NCI-H446 (cell line): ENCODE measurements at regions not wholly inside any gene's neighbourhood (a gene's known extent, or its start where the extent isn't known, plus 50 kb on each side); places are given as distances from the start of the nearest gene placed in this dataset.

Experiments used
- DNase-seq, 2 experiments: peaks; one replicate each; lab custom pipeline; 2025; lab: John Stamatoyannopoulos, UW

DNA sequence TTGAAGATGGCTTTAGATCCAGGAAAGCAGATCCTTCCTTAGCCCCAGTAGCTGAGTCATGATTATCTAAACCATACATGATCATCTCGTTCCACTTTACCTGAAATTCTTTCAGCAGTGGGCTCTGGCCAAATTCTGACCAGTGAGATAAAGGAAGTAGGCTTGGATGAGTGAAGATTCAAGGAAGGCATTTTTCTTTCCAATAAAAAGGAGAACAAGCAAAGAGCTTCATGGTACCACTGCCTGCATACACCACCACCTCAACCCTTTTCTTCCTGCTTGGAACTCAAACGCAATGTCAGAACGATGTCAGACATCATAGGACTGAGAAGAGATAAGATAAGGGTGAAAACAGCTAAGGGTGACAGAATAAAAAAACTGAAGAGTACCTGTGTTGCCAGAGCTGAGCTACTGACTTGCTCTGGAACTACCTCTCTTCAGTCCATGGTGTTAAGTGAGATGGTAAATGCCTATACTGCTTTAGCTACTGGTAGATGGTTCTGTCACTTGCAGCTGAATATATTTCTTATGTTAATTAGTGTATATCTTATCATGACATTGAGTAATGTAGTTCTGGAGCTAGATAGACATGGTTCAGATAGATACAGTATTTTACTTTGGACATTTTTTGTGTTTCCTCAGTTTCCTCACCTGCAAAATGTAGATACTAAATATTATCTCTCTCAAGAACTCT is 58.7 kb upstream of the ACVR1 start:
- no peak for DNase-seq

DNA sequence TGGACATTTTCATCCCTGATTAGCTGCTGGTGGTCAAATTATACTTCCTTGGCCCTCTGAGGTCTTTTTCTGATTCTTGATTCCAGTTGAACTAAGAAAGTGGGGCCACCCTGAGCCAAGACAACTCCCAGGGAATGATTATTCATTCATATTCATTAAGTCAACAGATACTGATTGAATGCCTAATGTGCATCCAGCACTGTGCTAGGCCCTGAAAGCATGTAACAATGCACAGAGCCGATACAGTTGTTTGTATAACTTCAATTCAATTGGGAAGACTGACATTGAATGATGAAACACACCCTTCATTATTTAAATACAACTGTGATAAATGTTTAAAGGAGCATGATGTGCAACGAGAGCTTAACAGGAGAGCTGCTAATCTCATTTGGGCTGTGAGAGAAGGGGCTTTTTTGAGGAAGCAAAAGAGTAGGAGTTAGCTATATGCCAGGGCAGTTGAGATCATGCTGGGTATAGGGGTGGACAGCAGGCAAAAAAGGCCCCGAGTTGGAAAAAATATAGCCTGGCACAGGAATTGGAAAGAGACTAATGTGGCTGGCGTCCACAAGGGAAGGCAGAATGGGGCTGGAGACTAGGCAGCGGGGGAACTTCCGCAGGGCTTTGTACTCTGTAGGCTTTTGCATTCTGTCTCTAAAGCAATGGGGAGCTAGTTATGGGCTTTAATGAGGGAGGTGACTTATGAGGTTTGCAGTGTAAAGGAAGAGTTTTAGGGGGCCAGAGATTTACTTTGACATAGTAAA is 57.2 kb upstream of the ACVR1 start:
- no peak for DNase-seq

DNA sequence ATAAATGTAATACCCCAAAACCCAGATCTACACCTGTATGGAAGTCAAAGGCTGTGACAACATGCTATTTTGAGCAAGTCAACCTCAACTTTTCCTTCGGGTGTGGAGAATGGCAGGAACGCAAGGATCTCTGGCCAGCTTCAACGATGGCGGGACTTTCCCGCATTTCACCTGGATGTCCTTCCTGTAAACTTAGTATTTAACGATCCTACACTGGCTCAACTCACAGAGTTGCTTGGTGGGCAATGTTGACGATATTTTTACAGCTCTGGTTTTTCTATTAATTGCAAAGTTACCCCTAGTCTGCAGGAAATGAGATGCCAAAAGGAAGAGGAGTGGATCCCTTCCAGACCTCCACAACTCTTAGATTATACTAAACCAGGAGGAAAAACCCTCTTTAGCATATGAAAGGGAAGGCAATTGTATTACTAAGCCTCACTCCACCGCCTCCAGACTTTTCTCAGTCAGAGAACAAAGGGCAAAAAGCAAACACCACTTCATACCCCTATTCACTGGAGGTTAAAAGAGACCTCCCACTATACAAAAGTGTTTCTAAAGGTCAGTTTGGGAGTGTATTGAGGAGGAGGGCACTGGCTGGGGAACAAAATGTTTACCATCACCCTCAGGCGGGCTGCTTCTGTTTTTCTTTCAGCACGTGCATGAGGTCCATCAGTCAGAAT is 56.5 kb upstream of the ACVR1 start:
- no peak for DNase-seq

DNA sequence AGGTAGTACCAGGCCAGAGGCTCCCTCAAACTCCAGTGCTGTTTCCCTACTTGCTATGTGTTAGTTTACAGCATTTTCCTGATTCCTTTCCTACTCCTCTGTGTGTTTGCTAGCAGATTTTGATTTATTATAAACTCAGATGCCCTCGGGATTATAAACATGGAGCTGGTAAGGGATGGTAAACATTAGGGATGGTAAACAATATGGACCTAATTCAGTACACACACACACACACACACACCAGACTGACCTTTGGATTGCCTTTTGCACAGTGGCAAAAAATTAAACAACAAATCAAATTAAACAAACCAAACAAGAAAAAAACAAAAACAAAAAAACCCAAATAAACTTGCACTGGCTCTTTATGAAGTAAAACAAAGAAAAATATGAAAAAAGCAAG is 55.4 kb upstream of the ACVR1 start:
- no peak for DNase-seq

DNA sequence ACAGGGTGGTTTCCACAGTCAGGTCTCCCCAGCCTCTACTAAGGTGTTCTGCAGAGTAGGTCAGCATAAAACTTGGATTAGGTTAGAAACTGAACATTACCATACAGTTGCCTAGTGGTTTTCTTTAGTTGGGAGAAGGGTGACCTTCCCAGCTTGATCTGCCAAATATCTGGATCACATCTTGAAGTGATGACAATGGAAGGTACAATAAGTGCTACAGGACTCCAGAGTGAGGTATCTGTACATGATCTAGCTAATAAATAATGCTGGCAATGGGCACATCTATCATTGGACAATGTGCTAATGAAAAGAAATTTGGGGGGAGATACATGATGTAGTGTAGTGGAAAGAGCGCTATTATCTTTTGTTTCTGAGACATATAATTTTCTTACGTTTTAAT is 54.6 kb upstream of the ACVR1 start:
- DNase-seq: no peak

DNA sequence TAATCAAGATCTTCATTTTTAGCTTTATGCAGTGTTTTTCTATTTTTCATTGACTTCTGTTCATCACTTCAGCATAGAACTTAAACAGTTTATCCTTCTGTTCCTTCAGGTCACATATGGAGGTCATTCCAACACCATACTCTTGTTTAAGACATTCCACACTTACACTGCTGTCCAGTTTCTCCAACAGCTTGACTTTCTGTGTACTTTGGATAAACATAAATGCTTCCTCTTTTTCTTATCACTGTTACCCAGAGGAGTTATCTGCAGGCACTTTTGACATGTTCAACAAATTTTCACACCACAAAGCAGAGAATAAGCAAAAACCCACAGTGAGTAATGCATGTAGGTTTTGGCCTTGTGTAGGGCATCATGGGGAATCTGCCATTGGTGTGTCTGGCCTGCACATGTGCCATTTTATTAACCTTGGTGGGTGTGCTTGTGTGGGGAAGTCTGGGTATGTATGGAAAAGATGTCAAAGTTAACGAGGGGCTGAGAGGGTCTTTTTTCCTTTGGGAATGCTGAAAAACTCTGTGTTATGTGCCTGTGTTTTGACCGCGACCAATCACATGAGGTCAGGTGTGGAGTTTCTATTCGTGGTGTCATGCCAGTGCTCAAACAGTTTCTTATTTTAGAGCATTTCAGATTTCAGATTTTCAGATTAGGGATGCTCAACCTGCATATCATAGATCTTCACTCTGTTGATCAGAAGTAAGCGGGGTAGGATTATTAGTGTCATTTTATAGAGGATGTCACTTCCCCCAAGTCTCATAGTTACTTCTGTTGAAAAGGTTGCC is 53.9 kb upstream of the ACVR1 start:
- no peak for DNase-seq

DNA sequence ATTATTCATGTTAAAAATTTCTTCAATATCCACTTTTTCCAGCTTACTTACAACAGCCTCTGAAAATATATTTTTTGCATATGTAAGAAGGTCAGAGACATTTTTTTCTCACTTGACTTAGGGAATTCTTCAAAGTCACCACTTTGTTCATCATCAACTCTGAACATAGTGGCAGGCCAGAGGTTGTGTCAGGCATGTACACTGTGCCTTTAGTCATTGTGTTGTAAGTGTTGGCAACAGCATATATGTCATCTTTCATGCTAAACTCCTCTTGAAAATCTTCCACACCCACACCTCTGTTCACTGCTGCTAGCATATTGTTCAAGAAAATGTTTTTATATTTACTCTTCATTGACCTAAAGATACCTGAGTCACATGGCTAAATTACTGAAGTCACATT is 52.2 kb upstream of the ACVR1 start:
- no peak for DNase-seq

DNA sequence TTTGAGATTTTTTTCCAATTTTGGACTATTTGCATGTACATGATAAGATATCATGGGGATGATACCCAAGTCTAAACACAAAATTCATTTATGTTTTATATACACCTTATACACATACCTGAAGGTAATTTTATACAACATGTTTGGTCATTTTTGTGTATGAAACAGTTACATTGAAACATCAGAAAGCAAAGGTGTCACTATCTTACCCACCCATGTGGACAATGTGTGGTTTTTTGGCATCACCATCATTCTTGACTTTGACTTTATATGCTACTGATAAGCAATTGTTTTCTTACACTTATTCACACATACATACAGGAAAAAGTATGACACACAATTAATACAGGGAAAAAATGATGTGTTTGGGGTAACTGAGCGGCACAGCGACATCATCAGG is 51.0 kb upstream of the ACVR1 start:
- DNase-seq: no peak
